ENCODE measurements at regions not wholly inside any gene's neighbourhood (a gene's known extent, or its start where the extent isn't known, plus 50 kb on each side); places are given as distances from the start of the nearest gene placed in this dataset.

DNA sequence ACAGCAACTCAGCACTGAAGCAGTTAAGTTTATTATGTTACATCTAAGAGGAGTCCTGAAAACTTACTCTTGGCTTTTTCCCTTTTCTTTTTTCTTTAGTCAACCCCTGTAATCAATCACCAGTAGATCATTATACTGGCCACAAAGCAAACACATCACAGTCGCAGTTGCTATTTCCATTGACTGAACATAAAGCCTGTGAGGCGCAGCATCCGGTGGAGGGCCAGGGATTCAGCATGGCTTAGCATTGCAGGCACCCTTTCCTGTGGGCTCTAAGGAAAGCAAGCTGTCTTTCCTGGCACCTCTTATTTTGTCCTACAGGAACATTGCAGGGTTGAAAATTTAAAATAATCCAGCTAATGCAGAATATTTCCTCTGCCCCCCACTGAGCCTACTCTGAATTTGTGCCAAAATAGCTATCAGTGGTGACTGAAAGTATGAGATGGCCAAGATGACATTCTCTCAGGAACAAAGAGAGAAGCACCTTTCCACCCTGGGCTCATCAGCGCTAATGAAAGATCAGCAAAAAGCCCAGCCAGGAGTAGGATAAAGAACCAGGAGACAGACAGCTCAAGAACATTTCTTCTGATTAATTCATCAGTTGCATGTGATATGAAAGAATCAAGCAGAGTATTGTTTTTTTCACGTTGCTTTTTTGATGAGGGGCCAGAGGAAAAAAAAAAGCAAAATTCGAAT lies 85.3 kb upstream of the SULT1C3 start:
- CTCF ChIA-PET, result interaction anchor here (0.6 kb wide), 1 partner anchor 29 kb away, joined by 3 read pairs; no protein-coding TSS in a partner anchor
- Mint-ChIP-seq H3K36me3 (ENCODE audit: low read depth) (no peaks in the 10 kb centered on the region), H3K27me3 (peaks cover 2% of the 10 kb centered on the region), H3K4me3 (no peak overlapping the region), H3K4me1 (no peaks in the 10 kb centered on the region), H3K27ac (no peak overlapping the region), H3K9me3 (no peaks in the 10 kb centered on the region)
- no peak for ATAC-seq (ENCODE audit: low read depth)
- no peak for DNase-seq
- TF ChIP-seq, protein P1, sequence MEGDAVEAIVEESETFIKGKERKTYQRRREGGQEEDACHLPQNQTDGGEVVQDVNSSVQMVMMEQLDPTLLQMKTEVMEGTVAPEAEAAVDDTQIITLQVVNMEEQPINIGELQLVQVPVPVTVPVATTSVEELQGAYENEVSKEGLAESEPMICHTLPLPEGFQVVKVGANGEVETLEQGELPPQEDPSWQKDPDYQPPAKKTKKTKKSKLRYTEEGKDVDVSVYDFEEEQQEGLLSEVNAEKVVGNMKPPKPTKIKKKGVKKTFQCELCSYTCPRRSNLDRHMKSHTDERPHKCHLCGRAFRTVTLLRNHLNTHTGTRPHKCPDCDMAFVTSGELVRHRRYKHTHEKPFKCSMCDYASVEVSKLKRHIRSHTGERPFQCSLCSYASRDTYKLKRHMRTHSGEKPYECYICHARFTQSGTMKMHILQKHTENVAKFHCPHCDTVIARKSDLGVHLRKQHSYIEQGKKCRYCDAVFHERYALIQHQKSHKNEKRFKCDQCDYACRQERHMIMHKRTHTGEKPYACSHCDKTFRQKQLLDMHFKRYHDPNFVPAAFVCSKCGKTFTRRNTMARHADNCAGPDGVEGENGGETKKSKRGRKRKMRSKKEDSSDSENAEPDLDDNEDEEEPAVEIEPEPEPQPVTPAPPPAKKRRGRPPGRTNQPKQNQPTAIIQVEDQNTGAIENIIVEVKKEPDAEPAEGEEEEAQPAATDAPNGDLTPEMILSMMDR (IDR thresholded peaks at IDR 0.05), result no peak
- intact Hi-C loops (cut with micrococcal nuclease), result no loop called here
- POLR2A ChIA-PET, result no interaction called here

DNA sequence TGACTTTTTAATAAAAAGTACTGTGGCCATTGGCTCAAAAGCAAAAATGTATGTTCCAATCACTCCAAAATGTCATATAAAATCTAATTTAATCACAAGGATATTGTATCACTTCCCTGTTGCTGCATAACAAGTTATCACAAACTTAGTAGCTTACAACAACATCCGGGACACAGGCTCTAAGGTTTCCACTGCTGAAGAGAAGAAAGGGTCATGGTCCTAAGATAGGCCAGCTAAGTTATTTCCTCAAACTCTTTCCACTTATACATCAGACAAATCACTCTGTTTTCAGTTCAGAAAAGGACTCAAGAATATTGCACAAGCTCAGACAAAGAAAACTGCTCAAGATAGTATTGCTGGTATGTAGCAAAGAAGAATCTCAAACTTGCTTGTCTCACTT lies 78.5 kb upstream of the SULT1C3 start:
- Mint-ChIP-seq H3K9me3 (no peaks in the 10 kb centered on the region), H3K36me3 (ENCODE audit: low read depth) (no peaks in the 10 kb centered on the region), H3K4me1 (no peaks in the 10 kb centered on the region), H3K27ac (no peak overlapping the region), H3K27me3 (no peaks in the 10 kb centered on the region), H3K4me3 (no peak overlapping the region)
- TF ChIP-seq, protein P1 (IDR thresholded peaks at IDR 0.05), result no peak
- no peak for DNase-seq
- POLR2A ChIA-PET, result no interaction called here
- ATAC-seq (ENCODE audit: low read depth), result no peak
- CTCF ChIA-PET, result no interaction called here
- intact Hi-C loops (cut with micrococcal nuclease), result no loop called here

DNA sequence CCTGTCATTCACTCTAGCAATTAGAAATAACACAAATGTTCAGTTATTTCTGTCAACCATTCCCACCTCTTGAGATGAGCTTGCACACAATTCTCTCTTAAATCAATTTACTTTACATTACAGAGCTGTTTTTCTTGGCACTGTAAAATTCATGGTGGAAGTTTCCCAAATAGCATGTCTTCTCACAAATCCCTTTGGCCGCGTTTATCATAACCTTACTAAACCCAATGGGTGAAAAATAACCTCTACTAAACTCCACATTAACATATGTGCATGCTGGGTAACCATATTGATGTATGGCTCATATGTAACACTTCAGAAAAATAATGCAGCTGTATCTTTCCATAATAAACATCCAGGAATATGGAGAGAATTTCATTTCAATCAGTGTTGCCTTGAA lies 75.5 kb upstream of the SULT1C3 start:
- H3K4me1 Mint-ChIP-seq, result no peaks in the 10 kb centered on the region
- H3K9me3 Mint-ChIP-seq, result no peaks in the 10 kb centered on the region
- intact Hi-C loops (cut with micrococcal nuclease), result no loop called here
- TF ChIP-seq, protein P1 (IDR thresholded peaks at IDR 0.05), result no peak
- H3K27ac Mint-ChIP-seq, result no peak overlapping the region
- H3K4me3 Mint-ChIP-seq, result no peak overlapping the region
- DNase-seq, result no peak
- POLR2A ChIA-PET, result no interaction called here
- no peak for ATAC-seq (ENCODE audit: low read depth)
- no peaks in the 10 kb centered on the region for H3K36me3 Mint-ChIP-seq (ENCODE audit: low read depth)
- CTCF ChIA-PET, result no interaction called here
- H3K27me3 Mint-ChIP-seq, result no peaks in the 10 kb centered on the region

DNA sequence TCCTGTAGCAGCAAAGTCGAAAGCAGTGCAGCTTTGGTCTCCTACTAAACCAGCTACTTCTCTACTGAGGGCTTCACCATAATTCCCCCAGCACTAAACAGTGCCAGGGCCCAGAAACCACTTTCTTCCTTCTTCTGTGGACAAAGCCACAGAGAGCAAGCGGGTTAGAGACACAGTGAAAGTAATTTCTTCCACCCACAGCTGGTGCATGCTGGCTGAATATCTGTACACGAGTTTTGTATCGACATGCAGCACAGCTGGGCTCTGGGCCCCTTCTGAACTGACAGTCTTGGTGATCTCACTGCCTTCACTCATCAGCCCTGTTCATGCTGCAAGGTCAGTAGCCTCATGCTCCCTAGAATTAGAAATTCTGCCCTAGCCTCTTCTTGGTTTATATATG lies 74.0 kb upstream of the SULT1C3 start:
- intact Hi-C loops (cut with micrococcal nuclease), result no loop called here
- H3K9me3 Mint-ChIP-seq, result no peaks in the 10 kb centered on the region

DNA sequence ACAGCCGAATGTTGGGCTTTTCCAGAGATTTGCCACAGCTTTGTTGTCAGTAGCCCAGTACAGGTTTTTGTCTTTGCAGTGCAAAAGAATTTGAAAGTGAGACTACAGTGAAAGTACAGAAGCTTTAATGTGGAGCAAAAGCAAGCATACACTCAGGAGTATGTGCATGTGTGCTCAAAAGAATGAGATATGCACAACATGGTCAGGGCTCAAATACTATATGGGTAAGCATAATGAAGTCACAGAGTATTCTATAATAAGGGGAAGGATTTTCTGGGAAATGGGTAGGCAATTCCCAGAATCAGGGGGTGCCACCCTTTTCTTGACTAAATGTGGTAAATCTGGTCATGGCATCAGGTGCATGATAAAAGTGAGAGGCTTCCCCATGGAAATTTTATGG lies 72.1 kb upstream of the SULT1C3 start:
- POLR2A ChIA-PET, result no interaction called here
- TF ChIP-seq, protein P1 (IDR thresholded peaks at IDR 0.05), result no peak
- intact Hi-C loops (cut with micrococcal nuclease), result no loop called here
- CTCF ChIA-PET, result no interaction called here
- Mint-ChIP-seq H3K36me3 (ENCODE audit: low read depth) (no peaks in the 10 kb centered on the region), H3K27me3 (peaks cover 4% of the 10 kb centered on the region), H3K4me1 (no peaks in the 10 kb centered on the region), H3K27ac (no peak overlapping the region), H3K9me3 (no peaks in the 10 kb centered on the region), H3K4me3 (no peak overlapping the region)
- DNase-seq (no peak), ATAC-seq (ENCODE audit: low read depth) (no peak)

More for the DNA sequence above, 74.0 kb upstream of the SULT1C3 start:
- ChIA-PET POLR2A (no interaction called here), CTCF (no interaction called here)
- H3K4me1 Mint-ChIP-seq, result no peaks in the 10 kb centered on the region
- H3K36me3 Mint-ChIP-seq (ENCODE audit: low read depth), result no peaks in the 10 kb centered on the region
- TF ChIP-seq, protein P1 (IDR thresholded peaks at IDR 0.05), result no peak
- H3K4me3 Mint-ChIP-seq, result no peak overlapping the region
- ATAC-seq (ENCODE audit: low read depth) (no peak), DNase-seq (no peak)
- peaks cover 1% of the 10 kb centered on the region for H3K27me3 Mint-ChIP-seq
- H3K27ac Mint-ChIP-seq, result no peak overlapping the region
